C1 segment of cervical spinal cord (tissue), 14 donors: ENCODE measurements at regions not wholly inside any gene's neighbourhood (a gene's known extent, or its start where the extent isn't known, plus 50 kb on each side); places are given as distances from the start of the nearest gene placed in this dataset.

Experiments used
- DNase-seq, 14 donors: peaks; one replicate each; lab custom pipeline; 2025; lab: John Stamatoyannopoulos, UW

DNA sequence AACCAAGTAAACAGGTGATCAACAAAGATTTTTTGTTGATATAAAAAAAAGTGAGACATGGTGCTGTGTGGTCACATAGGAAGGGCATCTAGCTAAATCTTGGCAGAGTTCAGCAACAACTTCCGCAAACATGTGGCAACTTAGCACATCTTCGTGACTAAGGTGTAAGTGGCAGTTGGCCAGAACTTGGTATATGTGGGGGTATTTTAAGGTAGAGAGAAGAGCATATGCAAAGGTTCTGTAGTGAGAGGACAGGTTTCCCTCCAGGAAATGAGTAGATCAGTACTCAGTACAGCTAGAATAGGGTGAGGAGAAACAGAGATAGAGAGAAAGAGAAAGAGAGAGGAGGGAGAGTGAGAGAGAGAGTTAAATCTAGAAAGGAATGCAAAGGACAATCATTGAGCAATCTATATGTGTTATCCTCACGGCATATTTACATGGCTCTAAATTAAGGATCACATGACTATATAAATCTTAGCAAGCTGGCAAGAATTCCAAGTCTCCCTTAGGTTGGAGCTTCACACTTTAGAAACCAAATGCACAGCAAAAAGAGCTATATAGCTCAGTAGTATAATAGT, 227.7 kb upstream of the HMGA2 start:
- no peak for DNase-seq

GRCh38 chr12:65597527-65597926, 226.8 kb upstream of the HMGA2 start:
- DNase-seq, result no peak

- DNase-seq, result no peak
Measured at GRCh38 chr12:65598688-65599087, 225.6 kb upstream of the HMGA2 start.

DNA sequence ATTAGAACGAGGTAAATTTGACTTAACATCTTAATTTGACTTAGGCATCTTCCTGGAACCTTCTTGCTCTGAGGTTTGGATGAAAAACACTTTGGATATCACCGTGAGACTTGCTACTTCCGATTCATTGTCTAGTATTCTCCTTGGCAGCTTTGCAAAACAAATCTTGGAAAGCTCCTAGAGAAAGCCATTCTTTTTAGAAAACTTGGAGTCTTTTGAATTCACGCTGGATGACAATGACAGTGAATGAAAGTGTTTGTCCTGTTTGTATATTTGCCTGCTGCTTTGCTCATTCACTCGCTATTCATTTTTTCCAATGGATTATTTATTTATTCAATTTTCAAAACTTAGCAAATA, 222.1 kb upstream of the HMGA2 start:
- no peak for DNase-seq

- peak in 9 of 14 donors; percentile 7 to 40 (median 20) for DNase-seq
Measured at GRCh38 chr12:65602610-65603295, 221.5 kb upstream of the HMGA2 start.

DNA sequence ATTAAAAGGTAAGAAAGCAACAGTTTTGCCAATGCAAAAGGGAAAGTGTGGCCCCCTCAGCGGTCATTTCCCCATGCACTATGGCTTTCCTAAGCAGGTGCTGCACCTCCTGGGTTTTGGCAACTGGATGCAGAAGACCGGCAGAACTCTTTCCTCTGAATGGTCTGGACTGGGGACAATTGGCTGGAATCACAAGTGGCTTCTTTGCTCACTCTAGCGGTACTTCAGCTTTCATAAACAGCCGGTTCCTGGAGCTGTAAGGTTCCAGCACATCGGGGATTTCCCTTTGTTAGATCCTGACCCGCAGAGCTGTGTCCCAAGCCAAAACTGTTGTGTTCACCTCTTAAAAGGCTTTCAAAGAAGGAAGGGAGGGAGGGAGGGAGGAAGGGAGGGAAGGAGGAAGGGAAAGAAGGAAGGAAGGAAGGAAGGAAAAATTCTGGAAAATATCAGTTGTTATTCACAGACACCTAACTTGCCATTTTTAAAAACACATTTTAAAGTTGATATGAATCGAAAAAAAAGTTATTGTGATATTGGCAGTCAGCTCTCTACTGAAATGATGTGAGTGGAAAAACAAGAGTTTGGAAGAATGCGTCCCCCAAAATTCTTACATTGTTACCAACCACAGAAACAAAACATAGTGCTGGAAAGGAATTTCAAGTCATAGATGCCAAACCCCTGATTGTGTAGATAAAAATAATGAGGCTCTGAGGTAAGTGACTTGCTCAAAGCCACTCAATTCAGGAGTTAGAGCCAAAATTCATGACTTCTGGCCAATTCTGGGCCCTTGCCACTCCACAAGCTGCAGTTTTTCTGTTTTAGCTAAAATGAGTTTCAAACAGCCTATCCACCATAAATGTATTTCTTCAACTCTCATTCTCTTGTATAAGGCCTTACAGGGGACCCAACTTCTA, 220.6 kb upstream of the HMGA2 start:
- DNase-seq, result peak in 1 of 14 donors; percentile 0

DNA sequence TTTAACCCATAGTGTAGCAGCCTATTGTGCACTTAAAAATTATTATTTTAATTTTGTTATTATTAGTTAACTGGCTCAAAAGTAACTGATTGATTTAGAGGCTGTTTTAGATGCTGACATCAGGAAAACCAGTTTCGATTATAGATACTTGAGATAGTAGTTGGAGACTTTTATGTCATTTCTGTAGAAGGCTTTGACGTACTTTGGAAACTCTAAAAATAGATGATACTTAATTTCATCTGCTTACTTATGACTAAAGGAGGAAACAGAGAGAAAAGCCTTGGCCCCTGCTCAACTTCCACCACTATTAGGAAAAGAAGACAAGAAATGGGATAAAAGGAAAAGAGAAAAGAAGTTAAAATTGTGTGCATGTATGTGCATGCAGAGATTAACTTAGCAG, 219.3 kb upstream of the HMGA2 start:
- DNase-seq, result no peak

GRCh38 chr12:65606008-65606766, 218.1 kb upstream of the HMGA2 start:
- no peak for DNase-seq

DNA sequence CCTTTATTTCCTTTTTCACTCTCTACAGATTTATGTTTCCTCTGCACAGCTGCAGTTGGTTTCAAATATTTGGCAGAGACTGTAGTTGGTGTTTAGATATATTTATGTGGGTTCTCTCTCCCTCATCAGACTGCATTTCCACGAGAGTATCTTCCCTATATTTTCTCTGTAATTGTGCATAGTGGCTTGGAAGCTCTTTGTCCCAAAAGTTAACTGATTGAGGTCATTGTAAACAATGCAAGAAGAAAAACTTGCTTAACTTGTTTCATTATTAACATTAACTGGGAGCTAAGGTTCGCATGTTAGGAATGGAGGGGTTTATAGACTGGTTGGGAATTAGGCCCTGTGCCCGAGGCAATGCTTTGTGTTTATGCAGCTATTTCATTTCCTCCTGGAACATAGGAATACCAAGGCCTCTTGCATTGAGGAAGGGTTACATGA, 216.9 kb upstream of the HMGA2 start:
- no peak for DNase-seq

DNA sequence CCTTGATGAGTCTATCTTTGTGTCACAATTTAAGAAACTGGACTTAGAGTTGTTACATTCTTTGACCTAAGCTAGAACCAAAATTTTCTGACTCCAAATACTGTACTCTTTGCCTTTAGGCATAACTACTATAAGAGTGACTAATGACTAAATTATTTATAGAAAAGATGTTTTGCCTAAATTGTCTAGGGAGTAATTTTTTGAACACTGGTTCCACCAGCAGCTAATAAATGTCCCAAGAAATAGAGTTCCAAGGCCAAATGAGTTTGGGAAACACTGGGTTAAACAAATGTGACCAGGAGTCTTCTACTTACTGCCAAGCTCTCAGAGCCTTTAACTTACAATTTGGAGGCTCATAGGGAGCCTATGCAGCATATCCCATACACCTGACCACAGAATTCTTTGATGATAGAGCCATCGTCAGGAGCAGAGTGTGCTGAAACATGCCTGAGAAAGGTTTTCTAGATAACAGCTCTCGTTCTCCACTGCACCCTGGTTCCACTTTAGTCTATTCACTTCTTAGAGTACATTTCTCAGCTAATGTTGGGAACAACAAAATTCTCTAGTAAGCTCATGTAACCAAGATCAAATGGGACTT, 215.9 kb upstream of the HMGA2 start:
- DNase-seq, result no peak

DNA sequence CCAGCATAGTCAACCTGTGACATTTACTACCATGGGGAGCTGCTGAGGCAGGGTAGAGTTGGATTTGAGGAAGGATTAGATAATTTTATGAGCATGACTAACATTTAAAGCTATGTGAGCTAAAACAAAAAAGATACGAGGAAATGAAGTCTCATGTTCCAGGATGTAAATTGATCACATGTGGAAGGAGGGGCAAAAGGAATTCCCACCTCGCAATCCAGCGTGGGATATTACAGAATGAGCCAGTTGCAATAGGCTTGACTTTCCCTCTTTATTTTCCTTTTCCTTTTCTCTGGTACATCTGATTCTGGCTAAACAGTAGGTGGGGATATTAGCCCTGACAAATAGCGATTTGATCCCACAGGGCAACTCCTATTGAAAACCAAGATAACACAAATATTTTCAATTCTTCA, 214.9 kb upstream of the HMGA2 start:
- no peak for DNase-seq

DNA sequence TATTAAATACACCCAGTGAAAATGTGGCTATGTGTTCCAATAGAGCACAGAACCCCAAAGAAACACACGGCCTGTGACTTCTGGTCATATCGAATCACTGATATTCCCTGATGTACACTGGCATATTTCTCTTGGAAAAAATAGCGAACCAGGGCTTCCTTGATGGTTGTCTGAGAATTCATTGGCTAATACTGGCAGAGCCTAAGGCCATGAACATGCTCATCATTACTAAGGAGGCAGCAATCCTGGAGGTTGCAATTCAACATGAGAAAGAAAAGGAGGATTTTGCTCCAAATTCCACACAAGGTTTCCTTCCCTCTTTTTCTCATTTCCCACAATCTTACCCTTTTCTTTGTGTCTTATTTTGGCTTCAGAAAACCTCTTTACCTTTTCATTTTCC, 212.9 kb upstream of the HMGA2 start:
- no peak for DNase-seq

- no peak for DNase-seq
Measured at GRCh38 chr12:65612440-65612839, 211.8 kb upstream of the HMGA2 start.

- no peak for DNase-seq
Measured at GRCh38 chr12:65613692-65614091, 210.6 kb upstream of the HMGA2 start.

GRCh38 chr12:65614259-65614889, 209.9 kb upstream of the HMGA2 start:
- no peak for DNase-seq

- no peak for DNase-seq
Measured at GRCh38 chr12:65615118-65615517, 209.2 kb upstream of the HMGA2 start.

DNA sequence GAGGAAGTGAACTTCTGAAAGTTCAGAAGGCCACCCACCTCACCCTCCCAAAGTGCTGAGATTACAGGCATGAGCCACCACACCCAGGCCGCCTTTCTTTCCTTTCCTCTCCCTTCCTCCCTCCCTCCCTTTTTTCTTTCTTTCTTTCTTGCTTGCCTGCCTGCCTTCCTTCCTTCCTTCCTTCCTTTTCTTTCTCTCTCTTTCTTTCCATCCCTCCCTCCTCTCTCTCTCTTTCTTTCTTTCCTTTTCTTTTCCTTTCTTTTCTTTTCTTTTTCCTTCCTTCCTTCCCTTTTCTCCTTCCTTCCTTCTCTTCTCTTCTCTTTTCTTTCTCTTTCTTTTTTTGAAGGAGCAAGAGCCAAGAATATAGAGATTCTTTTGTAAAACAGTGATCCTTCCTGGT, 208.3 kb upstream of the HMGA2 start:
- no peak for DNase-seq

DNA sequence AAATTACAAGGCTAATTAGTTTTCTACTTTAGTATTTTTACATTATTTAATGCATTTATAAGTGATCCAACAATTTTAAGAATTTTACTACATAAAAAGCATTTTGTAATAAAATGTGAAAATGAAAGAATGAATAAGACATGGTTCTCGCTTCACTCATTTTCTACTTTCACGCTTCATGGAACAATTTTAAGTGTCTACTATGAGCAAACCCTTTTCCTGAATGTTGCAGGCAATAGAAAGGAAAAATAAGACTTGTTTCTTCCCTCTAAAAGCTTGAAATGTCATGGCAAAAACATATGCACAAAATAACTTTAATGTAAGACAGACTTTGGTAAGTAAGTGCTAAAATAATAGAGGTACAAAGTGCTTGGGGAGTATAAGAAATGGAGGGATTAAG, 205.7 kb upstream of the HMGA2 start:
- no peak for DNase-seq

- no peak for DNase-seq
Measured at GRCh38 chr12:65619018-65619417, 205.3 kb upstream of the HMGA2 start.

DNA sequence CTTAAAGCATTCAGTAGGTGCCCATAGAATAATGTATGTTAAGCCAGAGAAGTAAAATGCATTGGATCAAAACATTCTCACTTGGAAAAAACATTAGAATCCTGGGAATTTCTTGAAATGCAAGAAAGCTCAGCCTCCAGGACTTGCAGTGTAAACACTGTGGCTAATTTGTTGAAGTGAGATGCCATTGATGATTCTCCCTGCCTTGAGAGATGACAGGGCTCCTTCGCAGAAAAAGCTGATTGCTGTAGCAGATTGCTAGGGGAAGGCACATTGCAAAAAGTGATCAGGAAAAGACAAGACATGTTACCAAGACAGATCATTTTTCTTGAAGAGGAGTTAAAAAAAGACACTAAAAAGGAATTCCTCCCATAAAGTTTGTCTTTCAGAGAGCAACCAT, 204.2 kb upstream of the HMGA2 start:
- no peak for DNase-seq

GRCh38 chr12:65622056-65622455, 202.2 kb upstream of the HMGA2 start:
- DNase-seq, result no peak
